UCSD-AML1 (cell line): ENCODE measurements at regions not wholly inside any gene's neighbourhood (a gene's known extent, or its start where the extent isn't known, plus 50 kb on each side); places are given as distances from the start of the nearest gene placed in this dataset.

Experiments used
- DNase-seq: peaks from one replicate; lab custom pipeline; 2025; ENCODE audit not compliant: unreplicated experiment; lab: John Stamatoyannopoulos, UW

DNA sequence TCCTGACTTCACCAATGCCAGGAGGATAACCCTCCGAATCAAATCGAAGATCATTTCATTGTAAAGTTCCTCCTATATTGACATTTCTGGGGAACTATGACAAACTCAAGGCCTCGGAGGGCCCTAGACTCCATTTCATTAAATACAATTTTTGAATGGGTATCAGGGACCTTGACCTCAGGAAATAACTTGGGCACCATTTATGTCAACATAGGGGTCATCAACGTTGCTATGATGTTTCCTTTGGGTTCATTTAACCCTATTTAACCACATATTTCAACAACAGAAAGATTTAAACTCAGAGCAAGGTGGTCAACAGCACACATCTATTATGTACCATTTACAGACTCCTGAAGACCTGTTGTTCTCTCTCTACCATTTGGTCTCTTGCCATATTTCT, 395.1 kb downstream of the TRIML1 start:
- DNase-seq = no peak

DNA sequence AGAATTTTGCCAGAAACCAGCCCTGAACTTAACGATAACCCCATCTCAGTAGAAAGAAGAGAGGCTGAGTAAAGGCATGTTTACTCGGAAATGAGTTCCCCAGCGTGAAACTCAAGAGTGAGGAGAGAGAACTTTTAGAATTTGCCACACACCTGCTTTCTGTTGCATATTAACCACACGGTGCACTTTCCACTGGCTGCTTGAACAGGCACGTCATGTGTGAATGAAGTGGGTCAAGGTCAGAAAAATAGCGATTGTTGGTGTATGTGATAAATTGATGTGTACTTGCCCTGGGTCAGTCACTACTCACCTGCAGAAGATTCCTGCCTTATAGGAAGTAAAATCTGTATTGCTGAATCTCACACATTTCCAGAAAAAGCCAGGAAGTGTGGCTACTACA, 395.7 kb downstream of the TRIML1 start:
- DNase-seq = no peak

DNA sequence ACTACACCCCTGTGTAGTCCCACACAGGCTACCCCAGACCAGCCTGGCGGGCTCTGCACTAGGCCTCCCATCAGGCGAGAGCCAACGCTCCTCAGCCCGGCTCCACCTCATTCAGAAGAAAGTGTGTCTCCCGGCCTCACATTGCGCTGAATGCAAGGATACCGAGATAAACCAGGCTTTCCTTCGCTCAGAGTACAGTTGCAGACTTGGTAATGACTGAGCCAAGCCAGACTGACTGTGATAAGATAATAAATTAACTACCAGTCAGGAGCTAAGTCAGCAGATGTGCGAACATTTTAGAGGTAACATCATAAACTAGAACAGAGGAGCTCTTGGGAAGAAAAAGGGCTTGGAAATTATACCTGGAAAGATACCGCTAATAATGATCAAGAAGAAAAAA, 397.6 kb downstream of the TRIML1 start:
- no peak for DNase-seq

DNA sequence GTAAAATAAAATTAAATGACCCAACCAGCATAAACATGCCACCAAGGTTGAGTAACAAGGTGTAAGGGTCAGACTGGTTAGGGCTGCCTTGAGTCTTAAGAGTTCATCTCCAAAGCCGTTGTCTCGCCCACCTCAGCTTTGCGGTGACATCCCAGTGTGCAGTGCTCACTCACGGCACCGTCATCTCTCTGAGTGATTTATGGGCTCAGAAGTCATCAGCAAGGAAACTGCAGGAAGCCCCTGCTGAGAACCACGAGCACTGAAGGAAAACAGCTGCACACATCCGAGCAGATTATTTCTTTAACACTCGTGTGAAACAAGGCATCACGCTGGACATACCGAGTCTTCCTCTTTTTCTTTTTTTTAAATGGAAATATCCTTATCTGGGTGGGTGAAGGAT, 411.1 kb downstream of the TRIML1 start:
- DNase-seq = no peak

DNA sequence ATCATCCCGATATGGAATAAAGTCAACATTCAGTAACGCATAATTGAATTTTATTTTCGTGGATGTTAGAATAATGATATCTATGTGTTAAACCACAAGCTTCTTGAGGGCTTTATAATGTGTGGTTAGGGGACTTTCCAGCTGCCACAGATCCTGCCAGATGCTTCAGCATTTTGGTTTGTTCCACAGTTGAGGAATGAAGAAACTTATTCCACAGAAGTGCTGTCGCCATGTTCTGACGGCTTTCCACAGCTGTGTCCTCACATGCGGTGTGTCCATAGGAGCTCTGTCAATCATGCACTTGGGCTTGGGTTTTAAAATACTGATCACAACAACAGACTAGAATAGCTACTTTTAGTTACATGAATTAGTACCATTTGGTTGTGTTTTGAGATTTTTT, 411.9 kb downstream of the TRIML1 start:
- no peak for DNase-seq

DNA sequence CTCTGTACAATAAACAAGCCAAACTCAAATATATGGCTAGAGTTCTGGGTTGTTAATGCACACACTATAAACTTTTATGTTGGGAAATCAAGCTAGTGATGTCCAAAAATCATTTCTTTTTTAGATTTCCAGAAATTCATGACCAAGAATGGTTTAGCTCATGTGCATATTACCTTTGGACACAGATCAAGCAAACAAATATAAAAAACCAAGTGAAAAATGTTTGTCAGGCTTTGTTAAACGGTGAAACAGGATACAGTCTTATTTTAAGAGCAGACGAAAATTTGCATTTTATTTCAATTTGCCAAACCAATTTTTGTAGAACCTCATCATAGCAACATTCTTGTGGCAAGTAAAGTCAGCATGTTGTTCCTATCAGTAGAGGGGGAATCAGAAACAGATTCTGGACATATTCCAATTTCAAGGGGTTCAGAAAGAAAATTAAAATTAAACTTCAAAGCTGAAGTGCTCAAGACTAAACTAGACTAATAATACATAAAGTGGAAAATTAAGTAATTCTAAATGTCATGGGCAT, 413.6 kb downstream of the TRIML1 start:
- DNase-seq = no peak

DNA sequence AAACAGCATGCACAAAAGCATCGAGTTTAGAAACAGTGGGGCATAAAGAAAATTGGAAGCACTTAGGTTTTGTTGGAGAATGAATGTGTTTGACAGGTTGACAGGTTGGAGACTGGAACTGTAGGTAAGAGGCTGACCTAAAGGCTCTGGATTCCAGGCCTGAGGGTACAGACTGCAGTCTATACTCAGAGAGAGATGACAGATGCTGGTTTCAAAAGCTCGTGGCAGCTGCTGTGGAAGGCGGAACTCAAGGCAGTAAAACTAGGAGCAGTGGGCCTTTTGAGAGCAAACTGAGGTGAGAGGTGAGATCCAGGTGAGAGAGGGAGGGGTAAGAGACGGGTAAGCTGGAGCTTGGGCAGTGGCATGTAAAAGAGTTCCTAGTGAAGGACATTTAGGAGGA, 415.2 kb downstream of the TRIML1 start:
- no peak for DNase-seq

DNA sequence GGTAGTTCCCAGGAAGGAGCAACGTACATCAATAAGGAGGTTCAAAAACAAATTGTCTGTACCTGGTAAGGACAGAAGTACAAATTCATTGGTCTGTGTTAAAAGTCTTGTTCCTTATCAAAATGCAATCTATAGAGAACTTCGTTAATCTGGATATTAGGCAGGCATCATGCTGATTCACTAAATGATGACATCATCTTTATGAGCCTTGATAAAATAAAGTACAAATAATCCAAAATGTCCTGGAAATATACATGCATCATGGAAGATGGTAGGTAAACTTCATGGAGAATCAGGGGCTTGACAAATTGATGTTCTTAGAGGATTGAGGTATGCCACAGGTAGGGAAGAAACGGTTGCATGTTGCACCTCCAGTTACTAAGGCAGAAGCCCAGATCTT, 433.9 kb downstream of the TRIML1 start:
- DNase-seq = no peak

DNA sequence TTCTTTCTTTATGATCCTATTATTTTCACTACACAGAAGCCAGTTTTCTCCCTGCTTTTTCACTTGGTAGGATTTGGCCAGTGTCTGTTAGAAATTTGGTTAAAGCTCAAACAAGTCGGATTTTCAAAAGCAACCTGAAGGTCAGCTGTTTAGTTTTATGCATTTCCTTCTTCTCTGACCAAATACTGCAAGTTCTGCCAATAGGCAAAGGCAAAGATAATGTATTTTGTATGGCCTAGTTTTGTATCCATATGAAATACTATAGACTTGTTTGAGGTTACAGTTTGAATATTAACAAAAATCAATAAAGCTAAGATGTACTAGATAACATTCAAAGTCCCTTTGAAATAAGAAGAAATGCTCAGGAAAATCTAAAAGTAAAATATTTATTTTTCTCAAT, 439.4 kb downstream of the TRIML1 start:
- no peak for DNase-seq

DNA sequence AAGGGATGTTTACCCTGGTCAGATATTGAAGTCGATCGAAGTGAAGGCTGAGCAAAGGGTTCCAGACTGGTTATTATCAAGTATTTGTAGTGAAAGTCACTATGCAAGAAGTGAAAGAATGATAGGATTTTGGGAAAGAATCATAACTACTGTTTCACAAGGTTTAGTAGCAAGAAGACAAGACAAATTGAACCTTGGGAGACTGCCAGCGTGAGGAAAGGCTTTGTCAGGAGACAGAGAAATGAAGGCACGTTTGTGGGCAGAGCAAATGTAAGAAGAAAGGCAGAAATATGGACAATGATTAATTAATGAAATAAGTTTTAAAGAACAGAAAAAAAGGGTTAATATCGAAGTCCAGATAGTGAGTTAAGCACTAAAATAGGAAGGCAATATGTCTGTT, 456.8 kb downstream of the TRIML1 start:
- no peak for DNase-seq

DNA sequence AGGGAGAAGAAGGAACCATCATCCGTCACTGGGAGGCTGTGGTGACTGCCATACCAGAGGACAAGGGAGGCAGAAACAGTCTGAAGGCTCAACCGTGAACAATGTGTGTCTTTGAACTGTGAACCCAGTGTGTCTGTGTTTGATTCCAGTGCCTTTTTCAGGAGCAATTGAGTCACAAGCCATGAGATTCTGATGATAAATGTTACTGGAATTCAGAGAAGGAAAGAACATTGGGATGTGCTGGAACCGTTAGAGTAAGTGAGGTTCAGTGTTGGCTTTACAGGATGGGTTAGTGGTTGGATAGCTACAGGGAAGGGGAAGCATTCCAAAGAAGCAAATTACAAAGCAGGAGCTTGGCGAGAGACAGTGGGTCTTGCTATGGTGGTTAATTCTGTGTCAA, 464.4 kb downstream of the TRIML1 start:
- DNase-seq = no peak

DNA sequence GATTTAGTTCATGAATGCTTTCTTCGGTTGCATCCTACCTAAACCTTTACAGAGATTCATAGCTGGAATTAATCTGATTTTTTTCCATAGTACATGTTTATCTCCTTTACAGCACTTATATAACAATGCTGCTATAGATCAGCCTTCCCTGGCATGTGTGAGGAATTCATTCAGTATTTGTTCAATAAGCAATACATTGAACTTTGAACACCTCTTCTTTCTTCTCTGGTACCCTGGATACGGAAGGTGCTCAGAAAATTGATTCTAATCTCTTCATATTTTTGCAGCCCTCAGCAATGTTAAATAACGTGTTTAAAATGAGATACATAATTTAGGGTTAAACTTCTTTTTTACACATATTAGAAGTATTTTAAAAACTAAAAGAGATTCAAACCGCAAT, 467.4 kb downstream of the TRIML1 start:
- DNase-seq = no peak

DNA sequence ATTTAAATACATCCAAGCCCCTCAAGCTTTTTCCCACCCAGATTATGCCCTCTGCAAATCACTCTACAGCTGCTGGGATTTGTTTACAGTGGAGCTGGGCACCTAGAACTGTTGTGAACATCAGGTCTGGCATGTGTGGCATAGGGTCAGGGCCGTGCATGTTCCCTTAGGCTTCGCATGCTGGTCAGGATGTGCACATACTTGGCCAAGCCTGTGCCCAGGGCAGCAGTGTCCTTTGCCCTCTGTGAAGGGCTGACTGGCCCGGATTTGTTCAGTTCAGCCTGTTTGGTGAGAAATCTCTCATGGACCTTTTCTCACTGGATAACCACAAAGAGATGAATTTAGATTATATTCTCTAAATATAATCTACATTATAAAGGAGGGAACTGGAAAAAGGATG, 471.9 kb downstream of the TRIML1 start:
- DNase-seq = no peak

DNA sequence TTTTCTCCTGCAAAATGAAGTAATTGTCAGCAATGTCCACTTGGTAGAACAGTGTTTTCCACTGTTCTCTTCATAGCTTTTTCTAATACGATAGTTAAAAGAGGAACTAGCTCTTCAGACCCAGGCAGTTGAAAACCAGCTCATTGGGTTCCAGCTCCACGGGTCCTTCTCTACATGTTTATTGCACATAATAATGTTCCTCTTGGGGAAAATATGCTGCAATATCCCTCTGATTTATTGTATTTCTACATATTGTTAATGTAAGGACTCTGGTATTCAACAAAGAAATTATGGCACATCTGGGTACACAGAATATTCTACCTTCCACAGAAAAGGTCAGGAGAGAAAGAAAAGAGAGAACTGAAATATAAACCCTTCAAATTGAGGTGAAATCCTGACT, 473.4 kb downstream of the TRIML1 start:
- no peak for DNase-seq

DNA sequence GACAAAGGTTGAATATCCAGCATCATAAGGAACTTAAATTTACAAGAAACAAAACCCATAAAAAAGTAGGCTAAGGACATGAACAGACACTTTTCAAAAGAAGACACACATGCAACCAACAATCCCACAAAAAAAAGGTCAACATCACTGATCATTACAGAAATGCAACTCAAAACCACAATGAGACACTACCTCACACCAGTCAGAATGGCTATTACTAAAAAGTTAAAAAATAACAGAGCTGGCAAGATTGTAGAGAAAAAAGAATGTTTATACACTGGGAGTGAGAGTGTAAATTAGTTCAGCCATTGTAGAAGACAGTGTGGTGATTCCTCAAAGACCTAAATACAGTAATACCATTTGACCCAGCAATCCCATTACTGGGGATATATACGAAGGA, 474.7 kb downstream of the TRIML1 start:
- DNase-seq = no peak

DNA sequence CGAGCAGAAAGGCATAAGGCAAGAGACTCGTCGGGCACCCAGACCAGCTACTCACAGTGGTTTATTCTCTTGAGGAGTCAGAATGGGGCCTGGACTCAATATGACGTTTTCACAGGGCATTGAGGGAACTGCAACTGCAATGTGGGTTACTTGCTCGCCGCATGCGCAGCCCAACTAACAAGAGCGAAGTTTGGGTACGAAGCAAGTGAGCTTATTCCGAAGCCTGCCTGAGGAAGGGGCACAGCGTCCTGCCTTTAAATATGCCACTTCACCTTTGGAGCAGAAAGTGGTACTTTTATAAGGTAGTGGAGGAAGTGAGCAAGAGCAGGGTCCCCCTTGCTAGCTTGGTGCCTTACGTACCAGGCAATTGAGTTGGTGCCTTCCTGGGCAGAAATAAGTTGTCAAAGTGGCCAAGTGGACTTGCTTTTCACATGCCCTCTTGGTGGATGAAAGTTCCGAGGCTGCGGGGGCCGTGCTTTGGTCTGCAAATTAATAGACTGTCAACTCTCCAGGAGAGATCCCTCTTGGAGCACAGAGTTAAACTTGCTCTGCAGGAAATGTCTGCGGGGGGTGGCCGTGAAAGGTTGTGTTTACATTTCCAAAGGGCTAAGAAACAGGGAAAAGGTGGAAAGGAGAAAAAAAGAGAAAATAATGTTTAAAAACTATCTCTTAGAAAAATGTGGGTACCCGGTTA, 480.4 kb downstream of the TRIML1 start:
- DNase-seq = no peak

DNA sequence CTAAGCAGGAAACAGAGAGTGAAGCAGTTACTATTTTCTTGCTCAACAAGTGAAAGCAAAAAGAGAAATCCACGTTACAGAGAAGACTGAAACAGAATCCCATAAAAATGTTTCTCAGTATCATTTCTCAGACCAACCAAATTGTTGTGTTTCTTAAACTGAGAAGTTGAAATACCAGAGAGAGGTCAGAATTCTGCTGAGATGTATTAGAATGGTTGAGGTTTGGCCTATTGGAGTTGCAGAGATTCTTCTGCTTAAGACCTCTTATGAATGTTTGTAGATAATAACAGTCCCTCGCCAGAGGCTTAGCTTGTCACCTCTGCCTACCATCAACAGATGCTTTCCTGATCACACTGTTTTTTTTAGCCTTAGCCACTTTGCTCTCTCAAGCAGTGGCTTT, 481.4 kb downstream of the TRIML1 start:
- DNase-seq = no peak

DNA sequence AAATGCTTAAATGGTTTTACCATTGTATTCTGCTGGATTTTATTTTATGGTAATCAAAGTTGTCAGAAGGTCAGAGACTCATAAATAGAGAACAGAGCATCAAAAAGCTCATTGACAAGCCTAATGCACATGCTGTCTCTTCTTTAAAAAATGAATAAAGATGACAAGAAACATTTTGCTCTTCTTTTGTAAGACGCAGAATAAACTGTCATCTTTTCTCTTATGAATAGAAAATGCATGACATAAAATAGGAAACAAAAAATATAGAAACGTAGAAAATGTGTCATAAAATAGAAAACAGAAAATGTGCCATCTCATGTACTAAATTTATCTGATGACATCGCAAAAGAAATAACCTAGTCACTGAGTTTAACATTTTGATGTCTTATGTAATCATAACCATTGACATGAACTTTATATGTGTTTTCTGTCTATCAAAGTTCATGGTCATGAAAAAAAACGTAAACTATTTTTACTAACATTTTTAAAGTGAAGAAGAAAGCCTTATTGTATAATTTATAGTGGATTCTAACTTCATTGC, 484.1 kb downstream of the TRIML1 start:
- no peak for DNase-seq

DNA sequence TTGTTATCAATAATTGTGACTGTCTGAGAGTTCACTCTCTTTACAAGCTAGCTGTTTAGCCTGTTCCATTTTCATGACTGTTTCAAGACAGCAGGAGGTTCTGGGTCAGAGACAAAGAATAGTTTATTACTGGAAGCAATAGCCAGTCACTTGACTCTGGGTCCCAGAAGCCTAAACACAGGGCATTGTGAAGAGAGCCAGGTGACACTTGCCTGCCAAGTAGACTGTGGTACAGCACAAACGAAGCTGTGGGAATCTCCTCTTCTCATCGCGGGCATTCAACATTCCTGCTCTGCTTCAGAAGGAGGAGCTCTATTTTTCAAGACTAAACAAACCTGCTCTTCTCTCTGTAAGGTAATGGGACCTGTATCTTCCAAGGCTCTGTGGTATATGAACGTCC, 485.1 kb downstream of the TRIML1 start:
- DNase-seq = no peak

DNA sequence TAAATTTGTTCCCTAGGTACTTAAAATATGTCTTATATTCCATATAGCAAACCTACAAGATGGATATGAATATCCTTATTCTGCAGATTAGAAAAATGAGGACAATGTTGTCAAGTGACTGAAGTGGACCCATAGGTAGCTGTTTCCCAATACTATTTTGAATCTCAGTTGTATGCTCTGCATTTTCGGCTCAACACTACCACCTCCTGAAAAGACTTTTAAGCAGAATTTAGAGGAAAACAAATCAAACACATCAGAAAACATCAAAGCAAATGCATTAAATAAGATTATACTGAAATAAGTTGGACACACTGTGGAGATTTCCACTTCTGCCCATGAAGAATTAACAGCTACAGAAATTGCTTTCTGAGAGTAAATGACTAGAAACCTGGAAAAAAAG, 488.7 kb downstream of the TRIML1 start:
- no peak for DNase-seq

DNA sequence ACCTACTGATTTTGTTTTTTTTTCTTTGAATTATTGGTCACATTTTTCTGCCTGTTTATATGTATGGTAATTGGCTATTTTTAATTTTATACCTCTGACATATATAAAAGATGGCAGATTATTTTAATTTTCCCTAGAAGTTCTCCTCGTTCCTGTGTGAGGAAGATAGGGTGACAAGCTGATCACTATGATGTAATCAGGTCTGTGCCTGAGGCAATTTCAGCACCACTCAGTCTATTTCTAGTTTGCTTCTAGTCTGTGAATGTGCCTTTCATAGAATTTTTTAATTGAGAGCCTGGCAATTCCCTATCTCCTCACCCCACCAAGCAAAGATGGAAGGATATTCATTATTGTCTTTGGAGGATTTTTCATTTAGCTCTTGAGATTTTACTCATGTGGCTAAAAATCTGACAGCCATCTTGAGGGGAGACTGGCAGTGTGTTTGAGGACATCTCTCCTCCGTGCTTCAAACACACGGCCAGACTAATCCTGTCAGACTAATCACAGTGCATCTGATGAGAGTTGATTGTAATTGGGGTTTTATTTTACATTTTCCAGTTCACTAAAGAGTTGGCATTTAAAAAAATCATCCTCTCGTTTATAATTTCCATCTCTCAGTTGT, 500.3 kb downstream of the TRIML1 start:
- no peak for DNase-seq

DNA sequence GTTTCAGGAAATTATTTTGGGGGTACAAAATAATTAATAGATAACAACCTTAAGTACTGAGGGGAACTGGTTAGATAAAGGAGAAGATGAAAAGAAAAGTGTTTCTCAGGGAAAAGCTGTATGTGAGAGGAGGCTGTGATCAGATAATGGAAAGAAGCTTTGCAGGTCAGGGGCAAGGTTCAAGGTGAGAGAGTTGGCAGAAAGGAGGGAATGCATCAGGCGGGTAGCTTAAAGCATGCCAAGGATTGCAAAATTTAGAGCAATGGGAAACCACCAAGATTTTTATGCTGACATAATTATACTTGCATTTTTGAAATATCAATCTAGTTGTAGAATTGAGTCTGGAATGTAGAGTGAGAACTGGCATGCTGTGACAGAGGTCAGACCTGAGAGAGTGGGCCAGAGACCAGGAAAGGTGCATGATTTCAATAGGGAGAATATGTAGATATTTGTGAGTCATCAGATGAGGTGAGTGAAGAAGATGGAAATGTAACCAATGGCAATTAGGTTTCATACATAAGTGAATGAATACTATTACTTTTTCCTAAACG, 508.7 kb downstream of the TRIML1 start:
- DNase-seq = no peak
